Lower leg skin (tissue), 3 donors: ENCODE measurements at regions not wholly inside any gene's neighbourhood (a gene's known extent, or its start where the extent isn't known, plus 50 kb on each side); places are given as distances from the start of the nearest gene placed in this dataset.

ENCODE experiments used
- POLR2A ChIP-seq, 2 donors: fragments of 450-650 bp; IDR thresholded peaks; one replicate each; pipeline ENCODE4 v1.6.1; 2016 to 2017; ENCODE audit warnings: antibody characterized with exemption in 2 of 2, mild to moderate bottlenecking in 1 of 2, moderate library complexity in 1 of 2
- TF ChIP-seq, protein P1 (sequence below), 3 donors: fragments of 450-650 bp; IDR thresholded peaks; one replicate each; pipeline ENCODE4 v1.5.1; 2016; ENCODE audit warnings: antibody characterized with exemption in 3 of 3, mild to moderate bottlenecking in 3 of 3, moderate library complexity in 2 of 3

DNA sequence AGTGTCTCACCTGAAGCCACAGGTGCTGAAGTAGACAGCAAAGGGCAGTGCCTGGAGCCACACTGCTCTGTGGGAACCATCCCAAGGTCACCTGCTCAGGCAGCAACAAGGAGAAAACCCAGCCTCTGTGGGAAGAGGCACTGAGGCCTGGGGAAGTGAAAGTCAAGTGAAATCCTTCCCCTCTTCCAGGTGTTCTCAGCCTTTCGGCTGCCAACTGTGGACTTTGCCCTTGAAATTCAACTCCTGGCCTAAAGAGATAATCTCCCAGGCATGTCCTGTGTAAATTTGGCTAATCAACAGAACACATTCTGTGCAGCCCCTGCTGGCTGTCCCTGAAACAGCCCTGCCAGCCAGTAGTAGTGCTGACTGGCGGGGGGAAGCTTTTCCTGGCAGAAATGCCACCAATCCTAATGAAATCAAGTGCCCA lies 112.1 kb downstream of the RPL27A start:
- TF ChIP-seq, protein P1, sequence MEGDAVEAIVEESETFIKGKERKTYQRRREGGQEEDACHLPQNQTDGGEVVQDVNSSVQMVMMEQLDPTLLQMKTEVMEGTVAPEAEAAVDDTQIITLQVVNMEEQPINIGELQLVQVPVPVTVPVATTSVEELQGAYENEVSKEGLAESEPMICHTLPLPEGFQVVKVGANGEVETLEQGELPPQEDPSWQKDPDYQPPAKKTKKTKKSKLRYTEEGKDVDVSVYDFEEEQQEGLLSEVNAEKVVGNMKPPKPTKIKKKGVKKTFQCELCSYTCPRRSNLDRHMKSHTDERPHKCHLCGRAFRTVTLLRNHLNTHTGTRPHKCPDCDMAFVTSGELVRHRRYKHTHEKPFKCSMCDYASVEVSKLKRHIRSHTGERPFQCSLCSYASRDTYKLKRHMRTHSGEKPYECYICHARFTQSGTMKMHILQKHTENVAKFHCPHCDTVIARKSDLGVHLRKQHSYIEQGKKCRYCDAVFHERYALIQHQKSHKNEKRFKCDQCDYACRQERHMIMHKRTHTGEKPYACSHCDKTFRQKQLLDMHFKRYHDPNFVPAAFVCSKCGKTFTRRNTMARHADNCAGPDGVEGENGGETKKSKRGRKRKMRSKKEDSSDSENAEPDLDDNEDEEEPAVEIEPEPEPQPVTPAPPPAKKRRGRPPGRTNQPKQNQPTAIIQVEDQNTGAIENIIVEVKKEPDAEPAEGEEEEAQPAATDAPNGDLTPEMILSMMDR (IDR thresholded peaks at IDR 0.05): no peak
- TF ChIP-seq POLR2A (IDR thresholded peaks at IDR 0.05): no peak
